ENCODE measurements at regions not wholly inside any gene's neighbourhood (a gene's known extent, or its start where the extent isn't known, plus 50 kb on each side); places are given as distances from the start of the nearest gene placed in this dataset.

GRCh38 chr19:27751044-27751391 lies 1461.9 kb downstream of the UQCRFS1 start:
- TF ChIP-seq CTCF (IDR thresholded peaks at IDR 0.05) (no peak), POLR2AphosphoS5 (IDR thresholded peaks at IDR 0.05) (no peak), POLR2A (IDR thresholded peaks at IDR 0.05) (no peak)

Measured in sigmoid colon (tissue), 4 donors.